NT2/D1 (cell line): ENCODE measurements at regions not wholly inside any gene's neighbourhood (a gene's known extent, or its start where the extent isn't known, plus 50 kb on each side); places are given as distances from the start of the nearest gene placed in this dataset.

Source experiments
- YY1 ChIP-seq: IDR thresholded peaks from 2 replicates; pipeline ENCODE4 v1.6.1; 2011; ENCODE audit not compliant: insufficient read length, insufficient read depth
- ZNF274 ChIP-seq: IDR thresholded peaks from 2 replicates; pipeline ENCODE4 v1.6.1; 2011; ENCODE audit warnings: mild to moderate bottlenecking, low read depth, low read length

DNA sequence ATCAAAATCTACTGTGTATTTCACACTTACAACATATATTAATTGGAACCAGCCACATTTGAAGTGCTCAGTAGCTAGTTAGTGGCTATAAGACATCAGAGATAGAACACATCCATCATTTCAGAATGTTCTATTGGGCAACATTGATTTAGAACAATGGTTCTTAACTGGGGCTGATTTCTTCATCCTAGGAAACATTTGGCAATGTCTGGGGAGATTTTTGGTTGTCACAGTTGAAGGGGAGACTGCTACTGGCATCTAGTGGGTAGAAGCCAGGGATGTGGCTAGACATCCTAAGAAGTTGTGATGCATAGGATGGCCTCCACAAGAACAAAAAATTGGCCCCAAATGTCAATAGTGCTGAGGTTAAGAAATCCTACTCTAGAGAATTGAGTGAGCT, 132.5 kb downstream of the OLIG3 start:
- TF ChIP-seq YY1 (no peak), ZNF274 (no peak)
